CD14-positive monocyte (primary cell): ENCODE measurements at regions not wholly inside any gene's neighbourhood (a gene's known extent, or its start where the extent isn't known, plus 50 kb on each side); places are given as distances from the start of the nearest gene placed in this dataset.

Source experiments
- DNase-seq, 3 donors: peaks; one replicate each; pipeline ENCODE4 v3.0.0-alpha.2; 2011 to 2022
- H2AFZ ChIP-seq: 2 replicates; pipeline ENCODE4 v1.6.0; 2012; ENCODE audit warnings: mild to moderate bottlenecking, low read depth, low read length, inconsistent platforms; ENCODE audit not compliant: insufficient read depth, poor library complexity, severe bottlenecking
- H3K27ac ChIP-seq, 2 donors: 1 replicate in 1 of 2; 2 replicates in 1 of 2; pipeline ENCODE4 v1.5.1; 2012 to 2013; ENCODE audit warnings: low read length in 2 of 2, control low read depth in 1 of 2, inconsistent platforms in 1 of 2, low read depth in 1 of 2, mild to moderate bottlenecking in 1 of 2
- H3K27me3 ChIP-seq, 2 donors: one replicate each; pipeline versions ENCODE4 v1.6.0 to v1.6.1; 2011 to 2013; ENCODE audit warnings: low read length in 2 of 2; ENCODE audit not compliant: control insufficient read depth in 2 of 2, insufficient read depth in 2 of 2
- H3K36me3 ChIP-seq, 2 donors: replicated peaks in 1 of 2; 1 replicate in 1 of 2; 2 replicates in 1 of 2; pipeline versions ENCODE4 v1.5.1 to v1.6.1; 2012 to 2013; ENCODE audit warnings: low read length in 2 of 2, control low read depth in 1 of 2, inconsistent platforms in 1 of 2, mild to moderate bottlenecking in 1 of 2; ENCODE audit not compliant: insufficient read depth in 2 of 2, control insufficient read depth in 1 of 2
- H3K4me1 ChIP-seq, 2 donors: 1 replicate in 1 of 2; 2 replicates in 1 of 2; pipeline versions ENCODE4 v1.5.1 to v1.6.1; 2012 to 2013; ENCODE audit warnings: low read length in 2 of 2, control low read depth in 1 of 2, inconsistent platforms in 1 of 2, mild to moderate bottlenecking in 1 of 2, moderate library complexity in 1 of 2; ENCODE audit not compliant: insufficient read depth in 2 of 2, control insufficient read depth in 1 of 2
- H3K4me2 ChIP-seq: replicated peaks from 2 replicates; pipeline ENCODE3; 2012; ENCODE audit warnings: low read length, moderate library complexity, mild to moderate bottlenecking; ENCODE audit not compliant: poor library complexity, severe bottlenecking; ENCODE audit errors: extremely low read depth
- H3K4me3 ChIP-seq, 3 experiments: fragments of 200-600 bp in 1 of 3; sonication (generic) in 1 of 3; replicated peaks in 1 of 3; 1 replicate in 2 of 3; 2 replicates in 1 of 3; pipeline ENCODE4 v1.5.1; 2011 to 2013; ENCODE audit warnings: low read length in 3 of 3, mild to moderate bottlenecking in 3 of 3, control low read depth in 2 of 3, low read depth in 2 of 3, inconsistent platforms in 1 of 3, moderate library complexity in 1 of 3
- H3K79me2 ChIP-seq: 2 replicates; pipeline ENCODE4 v1.6.0; 2012; ENCODE audit warnings: mild to moderate bottlenecking, control low read depth, inconsistent platforms, low read length, moderate library complexity; ENCODE audit not compliant: insufficient read depth
- H3K9ac ChIP-seq: 2 replicates; pipeline ENCODE4 v1.6.0; 2017; ENCODE audit warnings: low read length, mild to moderate bottlenecking; ENCODE audit not compliant: insufficient read depth, poor library complexity, severe bottlenecking
- H3K9me3 ChIP-seq, 2 donors: replicated peaks in 1 of 2; 1 replicate in 1 of 2; 2 replicates in 1 of 2; pipeline versions ENCODE4 v1.5.1 to v1.6.1; 2012 to 2013; ENCODE audit warnings: low read length in 2 of 2, control low read depth in 1 of 2; ENCODE audit not compliant: control insufficient read depth in 1 of 2, insufficient read depth in 1 of 2
- H4K20me1 ChIP-seq: 2 replicates; pipeline ENCODE4 v1.6.0; 2012; ENCODE audit warnings: mild to moderate bottlenecking, low read length, control low read depth, moderate library complexity; ENCODE audit not compliant: insufficient read depth
- H3K27ac Mint-ChIP-seq, 7 donors: one replicate each; pipeline ENCODE4 v1.8.0; 2020; ENCODE audit warnings: mild to moderate bottlenecking in 7 of 7, mixed read lengths in 7 of 7, moderate library complexity in 6 of 7, inconsistent platforms in 2 of 7
- H3K27me3 Mint-ChIP-seq, 3 donors: one replicate each; pipeline ENCODE4 v1.8.0; 2021 to 2022; ENCODE audit warnings: low read depth in 3 of 3, mild to moderate bottlenecking in 3 of 3, mixed read lengths in 3 of 3, moderate library complexity in 3 of 3, inconsistent platforms in 1 of 3
- H3K36me3 Mint-ChIP-seq, 2 donors: one replicate each; pipeline ENCODE4 v1.8.0; 2020; ENCODE audit warnings: mixed read lengths in 2 of 2, inconsistent platforms in 1 of 2, mild to moderate bottlenecking in 1 of 2
- H3K4me1 Mint-ChIP-seq: one replicate; pipeline ENCODE4 v1.8.0; 2020; ENCODE audit warnings: mild to moderate bottlenecking, mixed read lengths
- H3K4me3 Mint-ChIP-seq, 2 donors: one replicate each; pipeline ENCODE4 v1.8.0; 2020; ENCODE audit warnings: mild to moderate bottlenecking in 2 of 2, mixed read lengths in 2 of 2, moderate library complexity in 1 of 2
- H3K9me3 Mint-ChIP-seq, 7 donors: one replicate each; pipeline ENCODE4 v1.8.0; 2020 to 2022; ENCODE audit warnings: mixed read lengths in 7 of 7, mild to moderate bottlenecking in 6 of 7, moderate library complexity in 6 of 7, inconsistent platforms in 2 of 7
- CTCF ChIP-seq: fragments of 200-600 bp; IDR thresholded peaks from one replicate; pipeline ENCODE4 v1.8.0; 2022; ENCODE audit warnings: antibody characterized with exemption, mild to moderate bottlenecking
- WGBS: methylation state at CpG from one replicate; pipeline ENCODE4 v1.1.5; 2013; ENCODE audit warnings: missing lambda C conversion rate; ENCODE audit not compliant: insufficient coverage; 5-methylcytosine and 5-hydroxymethylcytosine counted together
- intact Hi-C, 2 donors: fragments of 100-400 bp; cut with micrococcal nuclease; formaldehyde crosslinking; loops; one replicate each; pipeline versions ENCODE4 v1.15.0 to v1.15.1; 2023

GRCh38 chr20:60804918-60805630 lies 447.0 kb upstream of the CDH4 start:
- no peaks in the 10 kb centered on the region for H3K4me1 Mint-ChIP-seq
- no peaks in the 10 kb centered on the region for H3K79me2 ChIP-seq
- TF ChIP-seq CTCF, result no peak
- H3K4me2 ChIP-seq, result no peak overlapping the region
- WGBS, result 27% methylated on average over 6 of the region's 11 CpGs
- intact Hi-C loops, result no loop called here
- DNase-seq, result no peak
- no peaks in the 10 kb centered on the region for H3K36me3 ChIP-seq
- H2AFZ ChIP-seq, result no peak overlapping the region
- H3K27ac ChIP-seq, result no peak overlapping the region
- H3K27me3 ChIP-seq, result no peaks in the 10 kb centered on the region
- H4K20me1 ChIP-seq, result no peaks in the 10 kb centered on the region
- H3K9ac ChIP-seq, result no peak overlapping the region
- peaks cover 1 to 3% (median 2%) of the 10 kb centered on the region in 3 donors for H3K27me3 Mint-ChIP-seq
- H3K9me3 ChIP-seq, result peaks cover 0 to 17% of the 10 kb centered on the region in 2 donors
- no peak overlapping the region for H3K4me3 Mint-ChIP-seq
- H3K27ac Mint-ChIP-seq, result no peak overlapping the region
- no peaks in the 10 kb centered on the region for H3K36me3 Mint-ChIP-seq
- no peak overlapping the region for H3K4me3 ChIP-seq
- no peaks in the 10 kb centered on the region for H3K4me1 ChIP-seq
- H3K9me3 Mint-ChIP-seq, result peaks cover 1 to 7% (median 4%) of the 10 kb centered on the region in 7 donors

GRCh38 chr20:60806354-60806753 lies 445.7 kb upstream of the CDH4 start:
- no peaks in the 10 kb centered on the region for H3K79me2 ChIP-seq
- H3K9ac ChIP-seq, result no peak overlapping the region
- Mint-ChIP-seq H3K9me3 (peaks cover 0 to 11% (median 5%) of the 10 kb centered on the region in 7 donors), H3K27ac (no peak overlapping the region), H3K4me3 (no peak overlapping the region), H3K27me3 (peaks cover 0 to 3% (median 3%) of the 10 kb centered on the region in 3 donors), H3K4me1 (no peaks in the 10 kb centered on the region), H3K36me3 (no peaks in the 10 kb centered on the region)
- H3K4me3 ChIP-seq, result no peak overlapping the region
- no peaks in the 10 kb centered on the region for H3K4me1 ChIP-seq
- peaks cover 0 to 18% of the 10 kb centered on the region in 2 donors for H3K9me3 ChIP-seq
- H2AFZ ChIP-seq, result no peak overlapping the region
- intact Hi-C loops, result no loop called here
- H3K27ac ChIP-seq, result no peak overlapping the region
- no peaks in the 10 kb centered on the region for H3K36me3 ChIP-seq
- TF ChIP-seq CTCF, result no peak
- no peaks in the 10 kb centered on the region for H4K20me1 ChIP-seq
- H3K4me2 ChIP-seq, result no peak overlapping the region
- 100% methylated on average over 1 of the region's 6 CpGs for WGBS
- H3K27me3 ChIP-seq, result no peaks in the 10 kb centered on the region
- DNase-seq, result no peak
